ENCODE measurements at regions not wholly inside any gene's neighbourhood (a gene's known extent, or its start where the extent isn't known, plus 50 kb on each side); places are given as distances from the start of the nearest gene placed in this dataset.

GRCh38 chr20:40589581-40589980, 99.5 kb downstream of the MAFB start:
- TF ChIP-seq, protein P1, sequence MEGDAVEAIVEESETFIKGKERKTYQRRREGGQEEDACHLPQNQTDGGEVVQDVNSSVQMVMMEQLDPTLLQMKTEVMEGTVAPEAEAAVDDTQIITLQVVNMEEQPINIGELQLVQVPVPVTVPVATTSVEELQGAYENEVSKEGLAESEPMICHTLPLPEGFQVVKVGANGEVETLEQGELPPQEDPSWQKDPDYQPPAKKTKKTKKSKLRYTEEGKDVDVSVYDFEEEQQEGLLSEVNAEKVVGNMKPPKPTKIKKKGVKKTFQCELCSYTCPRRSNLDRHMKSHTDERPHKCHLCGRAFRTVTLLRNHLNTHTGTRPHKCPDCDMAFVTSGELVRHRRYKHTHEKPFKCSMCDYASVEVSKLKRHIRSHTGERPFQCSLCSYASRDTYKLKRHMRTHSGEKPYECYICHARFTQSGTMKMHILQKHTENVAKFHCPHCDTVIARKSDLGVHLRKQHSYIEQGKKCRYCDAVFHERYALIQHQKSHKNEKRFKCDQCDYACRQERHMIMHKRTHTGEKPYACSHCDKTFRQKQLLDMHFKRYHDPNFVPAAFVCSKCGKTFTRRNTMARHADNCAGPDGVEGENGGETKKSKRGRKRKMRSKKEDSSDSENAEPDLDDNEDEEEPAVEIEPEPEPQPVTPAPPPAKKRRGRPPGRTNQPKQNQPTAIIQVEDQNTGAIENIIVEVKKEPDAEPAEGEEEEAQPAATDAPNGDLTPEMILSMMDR (IDR thresholded peaks at IDR 0.05; ENCODE audit: low read depth, low read length): no peak
- TF ChIP-seq EZH2phosphoT487 (IDR thresholded peaks at IDR 0.05; ENCODE audit: low read depth): no peak
